HG02870 (cell line): ENCODE measurements at regions not wholly inside any gene's neighbourhood (a gene's known extent, or its start where the extent isn't known, plus 50 kb on each side); places are given as distances from the start of the nearest gene placed in this dataset.

Experiments used
- ATAC-seq: cut with Tn5 transposase; IDR thresholded peaks from one replicate; pipeline ENCODE4 v1.9.1; 2021; ENCODE audit warnings: mild to moderate bottlenecking, moderate library complexity; ENCODE audit not compliant: unreplicated experiment

DNA sequence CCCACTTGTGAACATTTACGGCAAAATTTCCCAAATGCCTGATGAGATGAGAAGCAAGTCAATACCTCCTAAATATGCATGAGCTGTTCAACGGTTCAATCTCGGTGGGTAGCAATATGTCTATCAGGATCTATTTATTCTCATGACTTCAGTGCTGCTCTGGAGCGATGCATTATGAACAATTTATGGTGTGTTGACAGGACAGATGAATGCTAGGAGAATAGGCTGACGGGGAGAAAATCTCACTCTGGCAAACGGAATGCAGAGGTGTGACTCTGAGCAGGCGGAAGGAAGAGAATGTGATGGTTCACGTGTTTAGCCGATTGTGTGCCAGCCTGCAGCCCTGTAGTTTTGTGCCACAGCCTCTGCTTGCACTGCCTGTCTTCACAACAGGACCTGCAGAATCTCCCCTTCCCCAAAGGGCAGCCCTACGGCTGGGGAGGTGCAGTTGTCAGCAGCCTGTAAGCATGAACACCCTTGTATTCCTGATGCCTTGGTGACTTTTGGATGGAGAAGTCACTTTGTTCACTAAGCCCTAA lies 345.2 kb downstream of the PHKB start:
- no peak for ATAC-seq

- no peak for ATAC-seq
These were observed 326.6 kb downstream of the PHKB start for GRCh38 chr16:47787696-47788095.

DNA sequence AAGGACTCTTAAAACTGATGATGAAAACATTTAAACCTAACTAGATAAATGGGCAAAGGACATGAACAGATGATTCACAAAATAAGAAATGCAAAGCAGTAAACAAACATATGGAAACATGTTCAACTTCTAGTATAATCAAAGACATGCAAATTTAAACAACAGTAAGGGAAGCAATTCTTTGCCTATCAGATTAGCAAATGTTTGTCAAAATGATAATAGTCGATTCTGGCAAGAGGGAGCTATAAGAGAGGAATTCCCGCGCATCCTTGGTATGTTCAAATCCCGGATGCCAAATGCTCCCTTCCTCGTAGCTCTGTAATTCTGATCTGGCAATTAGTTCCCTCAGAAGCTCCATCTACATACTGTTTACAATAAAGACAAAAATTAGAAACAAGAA lies 320.5 kb downstream of the PHKB start:
- ATAC-seq = no peak

- ATAC-seq = no peak
These were observed 319.2 kb downstream of the PHKB start for GRCh38 chr16:47780213-47780875.

- no peak for ATAC-seq
These were observed 318.3 kb downstream of the PHKB start for GRCh38 chr16:47779201-47780016.

GRCh38 chr16:47778106-47778801 lies 317.1 kb downstream of the PHKB start:
- ATAC-seq = no peak

DNA sequence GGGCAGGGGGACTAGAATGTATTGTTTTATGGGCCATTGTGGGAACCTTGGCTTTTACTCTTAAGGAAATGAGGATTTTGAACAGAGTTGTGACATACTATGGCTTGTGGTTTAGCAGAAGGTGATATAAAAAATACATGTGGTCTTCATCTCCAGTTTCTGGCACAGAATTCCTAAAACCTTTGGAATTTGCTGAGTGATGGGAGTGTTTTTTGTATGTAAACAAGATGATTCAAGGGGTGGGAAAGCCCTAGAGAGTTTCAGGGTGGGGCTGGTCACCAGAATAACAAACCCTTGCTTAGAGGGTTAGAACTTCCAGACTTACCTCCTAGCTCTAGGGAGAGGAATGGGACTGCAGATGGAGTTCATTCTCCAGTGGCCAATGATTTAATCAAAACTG lies 316.1 kb downstream of the PHKB start:
- no peak for ATAC-seq

DNA sequence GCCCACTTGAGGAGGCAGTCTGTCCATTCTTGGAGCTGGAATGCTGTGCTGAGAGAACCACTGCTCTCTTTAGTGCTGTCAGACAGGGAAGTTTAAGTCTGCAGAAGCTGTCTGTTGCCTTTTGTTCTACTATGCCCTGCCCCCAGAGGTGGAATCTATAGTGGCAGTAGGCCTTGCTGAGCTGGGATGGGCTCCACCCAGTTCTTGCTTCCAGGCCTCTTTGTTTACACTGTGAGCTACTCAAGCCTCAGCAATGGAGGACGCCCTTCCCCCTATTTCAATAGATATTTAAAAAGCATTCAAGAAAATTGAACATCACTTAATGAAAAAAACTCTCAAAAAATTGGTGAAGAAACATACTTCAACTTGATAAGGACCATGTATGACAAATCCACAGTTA lies 313.5 kb downstream of the PHKB start:
- no peak for ATAC-seq

- no peak for ATAC-seq
These were observed 292.5 kb downstream of the PHKB start for GRCh38 chr16:47753659-47754058.
